ENCODE measurements at regions not wholly inside any gene's neighbourhood (a gene's known extent, or its start where the extent isn't known, plus 50 kb on each side); places are given as distances from the start of the nearest gene placed in this dataset.
"Not testable (repeated sequence)": the region's sequence is repeated elsewhere in the genome, so short reads cannot be mapped to it uniquely, and the experiment has no call there.

- whole genome bisulfite sequencing, 2 experiments: 24 to 33% methylated on average over 1 of the region's 1 CpG
- H3K36me3 ChIP-seq (ENCODE audit: control insufficient read depth, insufficient read depth, low read length): no peaks in the 10 kb centered on the region
- no peaks in the 10 kb centered on the region for H3K9me3 ChIP-seq (ENCODE audit: control insufficient read depth, low read length)
- H3K4me3 ChIP-seq (ENCODE audit: insufficient read depth, low read depth, low read length): no peak overlapping the region
- no peak overlapping the region for H3K27ac ChIP-seq (ENCODE audit: insufficient read depth, low read depth, low read length, poor library complexity, severe bottlenecking)
- H3K27me3 ChIP-seq (ENCODE audit: control insufficient read depth, insufficient read depth, low read length, poor library complexity, severe bottlenecking): no peaks in the 10 kb centered on the region
- peaks cover 20% of the 10 kb centered on the region for H3K4me1 ChIP-seq (ENCODE audit: control insufficient read depth, insufficient read depth, low read length)
Observed at GRCh38 chr5:25020454-25020853, 375.7 kb upstream of the CDH10 start.

GRCh38 chr5:25009063-25009462, 364.3 kb upstream of the CDH10 start:
- H3K4me1 ChIP-seq (ENCODE audit: control insufficient read depth, insufficient read depth, low read length): no peaks in the 10 kb centered on the region
- no peaks in the 10 kb centered on the region for H3K36me3 ChIP-seq (ENCODE audit: control insufficient read depth, insufficient read depth, low read length)
- H3K27me3 ChIP-seq (ENCODE audit: control insufficient read depth, insufficient read depth, low read length, poor library complexity, severe bottlenecking): no peaks in the 10 kb centered on the region
- WGBS, 2 experiments: 88 to 99% methylated on average over 9 of the region's 9 CpGs
- no peak overlapping the region for H3K27ac ChIP-seq (ENCODE audit: insufficient read depth, low read depth, low read length, poor library complexity, severe bottlenecking)
- H3K4me3 ChIP-seq (ENCODE audit: insufficient read depth, low read depth, low read length): no peak overlapping the region
- no peaks in the 10 kb centered on the region for H3K9me3 ChIP-seq (ENCODE audit: control insufficient read depth, low read length)

- no peaks in the 10 kb centered on the region for H3K4me1 ChIP-seq (ENCODE audit: control insufficient read depth, insufficient read depth, low read length)
- 28 to 33% methylated on average over 1 of the region's 2 CpGs for WGBS, 2 experiments
- H3K27me3 ChIP-seq (ENCODE audit: control insufficient read depth, insufficient read depth, low read length, poor library complexity, severe bottlenecking): no peaks in the 10 kb centered on the region
- no peaks in the 10 kb centered on the region for H3K9me3 ChIP-seq (ENCODE audit: control insufficient read depth, low read length)
- H3K4me3 ChIP-seq (ENCODE audit: insufficient read depth, low read depth, low read length): no peak overlapping the region
- H3K36me3 ChIP-seq (ENCODE audit: control insufficient read depth, insufficient read depth, low read length): no peaks in the 10 kb centered on the region
- no peak overlapping the region for H3K27ac ChIP-seq (ENCODE audit: insufficient read depth, low read depth, low read length, poor library complexity, severe bottlenecking)
Observed at GRCh38 chr5:25006734-25007133, 362.0 kb upstream of the CDH10 start.

GRCh38 chr5:25006237-25006636, 361.5 kb upstream of the CDH10 start:
- H3K4me1 ChIP-seq (ENCODE audit: control insufficient read depth, insufficient read depth, low read length): no peaks in the 10 kb centered on the region
- H3K27me3 ChIP-seq (ENCODE audit: control insufficient read depth, insufficient read depth, low read length, poor library complexity, severe bottlenecking): no peaks in the 10 kb centered on the region
- H3K4me3 ChIP-seq (ENCODE audit: insufficient read depth, low read depth, low read length): no peak overlapping the region
- WGBS, 2 experiments: 59 to 62% methylated on average over 4 of the region's 4 CpGs
- H3K27ac ChIP-seq (ENCODE audit: insufficient read depth, low read depth, low read length, poor library complexity, severe bottlenecking): no peak overlapping the region
- no peaks in the 10 kb centered on the region for H3K9me3 ChIP-seq (ENCODE audit: control insufficient read depth, low read length)
- H3K36me3 ChIP-seq (ENCODE audit: control insufficient read depth, insufficient read depth, low read length): no peaks in the 10 kb centered on the region

- H3K27ac ChIP-seq (ENCODE audit: insufficient read depth, low read depth, low read length, poor library complexity, severe bottlenecking): no peak overlapping the region
- 79 to 92% methylated on average over 2 to 3 of the region's 3 CpGs for WGBS, 2 experiments
- no peaks in the 10 kb centered on the region for H3K9me3 ChIP-seq (ENCODE audit: control insufficient read depth, low read length)
- H3K4me1 ChIP-seq (ENCODE audit: control insufficient read depth, insufficient read depth, low read length): no peaks in the 10 kb centered on the region
- no peak overlapping the region for H3K4me3 ChIP-seq (ENCODE audit: insufficient read depth, low read depth, low read length)
- no peaks in the 10 kb centered on the region for H3K36me3 ChIP-seq (ENCODE audit: control insufficient read depth, insufficient read depth, low read length)
- H3K27me3 ChIP-seq (ENCODE audit: control insufficient read depth, insufficient read depth, low read length, poor library complexity, severe bottlenecking): no peaks in the 10 kb centered on the region
Observed at GRCh38 chr5:25005431-25005830, 360.7 kb upstream of the CDH10 start.

GRCh38 chr5:25002371-25002770, 357.6 kb upstream of the CDH10 start:
- WGBS, 2 experiments: no CpG with 5 or more reads among the region's 1 CpG
- Histone ChIP-seq H3K4me1 (ENCODE audit: control insufficient read depth, insufficient read depth, low read length) (no peaks in the 10 kb centered on the region), H3K27ac (ENCODE audit: insufficient read depth, low read depth, low read length, poor library complexity, severe bottlenecking) (no peak overlapping the region), H3K9me3 (ENCODE audit: control insufficient read depth, low read length) (no peaks in the 10 kb centered on the region), H3K36me3 (ENCODE audit: control insufficient read depth, insufficient read depth, low read length) (no peaks in the 10 kb centered on the region), H3K4me3 (ENCODE audit: insufficient read depth, low read depth, low read length) (no peak overlapping the region), H3K27me3 (ENCODE audit: control insufficient read depth, insufficient read depth, low read length, poor library complexity, severe bottlenecking) (no peaks in the 10 kb centered on the region)

GRCh38 chr5:24999732-25000131, 355.0 kb upstream of the CDH10 start:
- WGBS, 2 experiments: 97 to 99% methylated on average over 2 of the region's 2 CpGs
- H3K27me3 ChIP-seq (ENCODE audit: control insufficient read depth, insufficient read depth, low read length, poor library complexity, severe bottlenecking): no peaks in the 10 kb centered on the region
- H3K27ac ChIP-seq (ENCODE audit: insufficient read depth, low read depth, low read length, poor library complexity, severe bottlenecking): no peak overlapping the region
- H3K4me3 ChIP-seq (ENCODE audit: insufficient read depth, low read depth, low read length): no peak overlapping the region
- no peaks in the 10 kb centered on the region for H3K9me3 ChIP-seq (ENCODE audit: control insufficient read depth, low read length)
- no peaks in the 10 kb centered on the region for H3K36me3 ChIP-seq (ENCODE audit: control insufficient read depth, insufficient read depth, low read length)
- H3K4me1 ChIP-seq (ENCODE audit: control insufficient read depth, insufficient read depth, low read length): no peaks in the 10 kb centered on the region

- H3K9me3 ChIP-seq (ENCODE audit: control insufficient read depth, low read length): no peaks in the 10 kb centered on the region
- H3K36me3 ChIP-seq (ENCODE audit: control insufficient read depth, insufficient read depth, low read length): no peaks in the 10 kb centered on the region
- 80 to 88% methylated on average over 2 of the region's 2 CpGs for WGBS, 2 experiments
- no peak overlapping the region for H3K4me3 ChIP-seq (ENCODE audit: insufficient read depth, low read depth, low read length)
- H3K27me3 ChIP-seq (ENCODE audit: control insufficient read depth, insufficient read depth, low read length, poor library complexity, severe bottlenecking): no peaks in the 10 kb centered on the region
- no peak overlapping the region for H3K27ac ChIP-seq (ENCODE audit: insufficient read depth, low read depth, low read length, poor library complexity, severe bottlenecking)
- no peaks in the 10 kb centered on the region for H3K4me1 ChIP-seq (ENCODE audit: control insufficient read depth, insufficient read depth, low read length)
Observed at GRCh38 chr5:24998641-24999040, 353.9 kb upstream of the CDH10 start.

- Histone ChIP-seq H3K27ac (ENCODE audit: insufficient read depth, low read depth, low read length, poor library complexity, severe bottlenecking) (no peak overlapping the region), H3K27me3 (ENCODE audit: control insufficient read depth, insufficient read depth, low read length, poor library complexity, severe bottlenecking) (no peaks in the 10 kb centered on the region), H3K4me1 (ENCODE audit: control insufficient read depth, insufficient read depth, low read length) (no peaks in the 10 kb centered on the region), H3K36me3 (ENCODE audit: control insufficient read depth, insufficient read depth, low read length) (no peaks in the 10 kb centered on the region), H3K4me3 (ENCODE audit: insufficient read depth, low read depth, low read length) (no peak overlapping the region), H3K9me3 (ENCODE audit: control insufficient read depth, low read length) (no peaks in the 10 kb centered on the region)
- WGBS, 2 experiments: 100% methylated on average over 2 of the region's 3 CpGs; no CpG with 5 or more reads in 1 of the 2 experiments
Observed at GRCh38 chr5:24986326-24986725, 341.5 kb upstream of the CDH10 start.

- WGBS, 2 experiments: 82 to 87% methylated on average over 3 of the region's 3 CpGs
- not testable (repeated sequence) for H3K9me3 ChIP-seq (ENCODE audit: control insufficient read depth, low read length); H3K27ac ChIP-seq (ENCODE audit: insufficient read depth, low read depth, low read length, poor library complexity, severe bottlenecking); H3K4me1 ChIP-seq (ENCODE audit: control insufficient read depth, insufficient read depth, low read length); H3K36me3 ChIP-seq (ENCODE audit: control insufficient read depth, insufficient read depth, low read length); H3K27me3 ChIP-seq (ENCODE audit: control insufficient read depth, insufficient read depth, low read length, poor library complexity, severe bottlenecking); H3K4me3 ChIP-seq (ENCODE audit: insufficient read depth, low read depth, low read length)
Observed at GRCh38 chr5:24978552-24978951, 333.8 kb upstream of the CDH10 start.

- Histone ChIP-seq H3K4me1 (ENCODE audit: control insufficient read depth, insufficient read depth, low read length) (no peaks in the 10 kb centered on the region), H3K27me3 (ENCODE audit: control insufficient read depth, insufficient read depth, low read length, poor library complexity, severe bottlenecking) (no peaks in the 10 kb centered on the region), H3K4me3 (ENCODE audit: insufficient read depth, low read depth, low read length) (no peak overlapping the region), H3K9me3 (ENCODE audit: control insufficient read depth, low read length) (no peaks in the 10 kb centered on the region), H3K36me3 (ENCODE audit: control insufficient read depth, insufficient read depth, low read length) (no peaks in the 10 kb centered on the region), H3K27ac (ENCODE audit: insufficient read depth, low read depth, low read length, poor library complexity, severe bottlenecking) (no peak overlapping the region)
- WGBS, 2 experiments: 86% methylated on average over 1 of the region's 1 CpG; no CpG with 5 or more reads in 1 of the 2 experiments
Observed at GRCh38 chr5:24963611-24964010, 318.8 kb upstream of the CDH10 start.

All from ectodermal cell (in vitro differentiated cells).